HL-60 (cell line): ENCODE measurements at regions not wholly inside any gene's neighbourhood (a gene's known extent, or its start where the extent isn't known, plus 50 kb on each side); places are given as distances from the start of the nearest gene placed in this dataset.

ENCODE experiments used
- CTCF ChIP-seq: IDR thresholded peaks from one replicate; pipeline ENCODE4 v1.5.1; 2011; ENCODE audit warnings: low read length, control low read depth, inconsistent platforms; ENCODE audit not compliant: insufficient read depth
- GABPA ChIP-seq: IDR thresholded peaks from 2 replicates; pipeline ENCODE4 v1.6.1; 2012; ENCODE audit warnings: low read depth
- POLR2AphosphoS5 ChIP-seq: IDR thresholded peaks from 2 replicates; pipeline ENCODE4 v1.6.1; 2012; ENCODE audit warnings: low read depth
- REST ChIP-seq: IDR thresholded peaks from 2 replicates; pipeline ENCODE4 v1.6.1; 2012; ENCODE audit warnings: low read depth; ENCODE audit not compliant: insufficient replicate concordance

- no peak for TF ChIP-seq CTCF
- no peak for TF ChIP-seq POLR2AphosphoS5
- no peak for TF ChIP-seq GABPA
- TF ChIP-seq REST, result no peak
These were observed 159.5 kb upstream of the ZMIZ1 start for GRCh38 chr10:78909221-78909620.
